Keratinocyte (primary cell): ENCODE measurements at regions not wholly inside any gene's neighbourhood (a gene's known extent, or its start where the extent isn't known, plus 50 kb on each side); places are given as distances from the start of the nearest gene placed in this dataset.

ENCODE experiments used
- DNase-seq: peaks from one replicate; pipeline ENCODE4 v3.0.0-alpha.2; 2011; ENCODE audit warnings: low read depth, missing footprints, low spot score
- FAIRE-seq: peaks from 2 replicates; lab custom pipeline; 2011; peaks lifted over from hg19 to GRCh38; lab: Jason Lieb, UNC
- H2AFZ ChIP-seq: 2 replicates; pipeline ENCODE4 v1.6.0; 2012; ENCODE audit warnings: low read length, control low read depth, inconsistent platforms; ENCODE audit not compliant: control insufficient read depth
- H3K27ac ChIP-seq: 2 replicates; pipeline ENCODE4 v1.5.1; 2011; ENCODE audit warnings: low read length; ENCODE audit not compliant: control insufficient read depth, insufficient read depth
- H3K27me3 ChIP-seq: 3 replicates; pipeline ENCODE4 v1.6.0; 2011; ENCODE audit warnings: low read length; ENCODE audit not compliant: control insufficient read depth, insufficient read depth; ENCODE audit errors: extremely low read depth
- H3K36me3 ChIP-seq, 2 experiments: 2 replicates in 1 of 2; 3 replicates in 1 of 2; pipeline ENCODE4 v1.5.1; 2011; ENCODE audit warnings: low read length in 2 of 2, mild to moderate bottlenecking in 1 of 2; ENCODE audit not compliant: control insufficient read depth in 2 of 2, insufficient read depth in 2 of 2; ENCODE audit errors: extremely low read depth in 1 of 2
- H3K4me1 ChIP-seq: 3 replicates; pipeline ENCODE4 v1.5.1; 2011; ENCODE audit warnings: low read length; ENCODE audit not compliant: control insufficient read depth, insufficient read depth; ENCODE audit errors: extremely low read depth
- H3K4me2 ChIP-seq: 3 replicates; pipeline ENCODE4 v1.6.0; 2011; ENCODE audit warnings: low read depth, low read length; ENCODE audit not compliant: control insufficient read depth, insufficient read depth; ENCODE audit errors: extremely low read depth
- H3K4me3 ChIP-seq, 3 experiments: fragments of 200-600 bp in 1 of 3; sonication (generic) in 1 of 3; 2 replicates in 2 of 3; 3 replicates in 1 of 3; pipeline ENCODE4 v1.5.1; 2011 to 2016; ENCODE audit warnings: low read length in 3 of 3, mild to moderate bottlenecking in 3 of 3, control low read depth in 2 of 3, inconsistent platforms in 1 of 3, low read depth in 1 of 3, mixed read lengths in 1 of 3, mixed run types in 1 of 3, moderate library complexity in 1 of 3; ENCODE audit not compliant: control insufficient read depth in 2 of 3, insufficient read depth in 2 of 3; ENCODE audit errors: extremely low read depth in 1 of 3
- H3K79me2 ChIP-seq: 2 replicates; pipeline ENCODE4 v1.6.0; 2012; ENCODE audit warnings: low read length; ENCODE audit not compliant: control insufficient read depth, insufficient read depth
- H3K9ac ChIP-seq: 3 replicates; pipeline ENCODE4 v1.6.0; 2011; ENCODE audit warnings: low read length; ENCODE audit not compliant: control insufficient read depth, insufficient read depth; ENCODE audit errors: extremely low read depth
- H3K9me1 ChIP-seq: 3 replicates; pipeline ENCODE4 v1.6.0; 2011; ENCODE audit warnings: low read length; ENCODE audit not compliant: control insufficient read depth, insufficient read depth; ENCODE audit errors: extremely low read depth
- H3K9me3 ChIP-seq: 2 replicates; pipeline ENCODE4 v1.5.1; 2012; ENCODE audit warnings: low read depth, low read length; ENCODE audit not compliant: control insufficient read depth
- H4K20me1 ChIP-seq: 3 replicates; pipeline ENCODE4 v1.6.0; 2011; ENCODE audit warnings: low read length; ENCODE audit not compliant: control insufficient read depth, insufficient read depth; ENCODE audit errors: extremely low read depth
- EZH2 ChIP-seq: IDR thresholded peaks from one replicate; pipeline ENCODE4 v1.6.1; 2012; ENCODE audit warnings: inconsistent platforms, mild to moderate bottlenecking, low read length, moderate library complexity
- dilution Hi-C: fragments of 300-500 bp; cut with MboI; formaldehyde crosslinking; loops from one replicate; pipeline ENCODE4 v1.7.0; 2020; ENCODE audit warnings: low sequenced_read_pairs; ENCODE audit not compliant: extremely low pct_ligation_motif_present
- TF ChIP-seq, protein P1 (sequence below), 3 experiments: IDR thresholded peaks in 1 of 3; conservative IDR thresholded peaks in 1 of 3; optimal IDR thresholded peaks in 1 of 3; 2 replicates in 2 of 3; 3 replicates in 1 of 3; pipeline versions ENCODE3 to v1.5.1; 2011; ENCODE audit warnings: low read length in 3 of 3, mild to moderate bottlenecking in 3 of 3, moderate library complexity in 2 of 3, control low read depth in 1 of 3, inconsistent platforms in 1 of 3; ENCODE audit not compliant: insufficient read depth in 2 of 3; ENCODE audit errors: extremely low read depth in 1 of 3

DNA sequence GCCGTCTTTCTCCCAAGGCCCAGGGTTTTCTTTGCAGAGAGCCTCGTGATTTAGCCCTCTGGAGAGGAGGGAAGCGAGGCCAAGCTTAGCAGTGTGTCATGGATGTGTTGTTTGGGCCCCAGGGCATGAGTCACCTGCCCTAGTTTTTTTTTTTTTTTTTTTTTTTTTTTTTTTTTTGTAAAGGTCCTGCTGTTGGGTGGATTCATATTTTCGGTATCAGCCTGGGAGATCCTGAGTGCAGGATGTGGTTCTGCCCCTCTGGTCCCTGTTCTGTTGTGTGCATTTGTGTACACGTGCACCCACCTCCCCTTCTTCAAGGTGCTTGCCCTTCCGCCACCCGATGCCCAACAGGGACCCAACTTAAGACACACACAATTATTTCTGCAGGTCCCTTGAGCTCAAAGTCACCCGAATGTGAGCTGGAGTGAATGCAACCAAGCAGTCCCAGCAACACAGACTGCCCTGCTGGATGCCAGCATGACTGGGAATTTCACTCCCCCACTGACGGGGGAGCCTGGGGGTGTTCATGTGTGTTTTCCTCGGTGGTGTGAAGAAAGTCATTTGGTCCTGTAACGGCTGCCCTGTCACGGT is 265.8 kb upstream of the TNRC6C start:
- Histone ChIP-seq H3K4me1 (no peaks in the 10 kb centered on the region), H3K27ac (no peak overlapping the region), H3K9me3 (no peaks in the 10 kb centered on the region), H3K9ac (no peak overlapping the region), H3K27me3 (peaks cover 70% of the 10 kb centered on the region), H2AFZ (no peak overlapping the region), H3K9me1 (no peaks in the 10 kb centered on the region), H3K4me3 (no peak overlapping the region), H3K36me3 (no peaks in the 10 kb centered on the region), H3K4me2 (no peak overlapping the region), H3K79me2 (no peaks in the 10 kb centered on the region), H4K20me1 (peaks cover 2% of the 10 kb centered on the region)
- dilution Hi-C loops, result no loop called here
- TF ChIP-seq, protein P1, sequence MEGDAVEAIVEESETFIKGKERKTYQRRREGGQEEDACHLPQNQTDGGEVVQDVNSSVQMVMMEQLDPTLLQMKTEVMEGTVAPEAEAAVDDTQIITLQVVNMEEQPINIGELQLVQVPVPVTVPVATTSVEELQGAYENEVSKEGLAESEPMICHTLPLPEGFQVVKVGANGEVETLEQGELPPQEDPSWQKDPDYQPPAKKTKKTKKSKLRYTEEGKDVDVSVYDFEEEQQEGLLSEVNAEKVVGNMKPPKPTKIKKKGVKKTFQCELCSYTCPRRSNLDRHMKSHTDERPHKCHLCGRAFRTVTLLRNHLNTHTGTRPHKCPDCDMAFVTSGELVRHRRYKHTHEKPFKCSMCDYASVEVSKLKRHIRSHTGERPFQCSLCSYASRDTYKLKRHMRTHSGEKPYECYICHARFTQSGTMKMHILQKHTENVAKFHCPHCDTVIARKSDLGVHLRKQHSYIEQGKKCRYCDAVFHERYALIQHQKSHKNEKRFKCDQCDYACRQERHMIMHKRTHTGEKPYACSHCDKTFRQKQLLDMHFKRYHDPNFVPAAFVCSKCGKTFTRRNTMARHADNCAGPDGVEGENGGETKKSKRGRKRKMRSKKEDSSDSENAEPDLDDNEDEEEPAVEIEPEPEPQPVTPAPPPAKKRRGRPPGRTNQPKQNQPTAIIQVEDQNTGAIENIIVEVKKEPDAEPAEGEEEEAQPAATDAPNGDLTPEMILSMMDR (optimal IDR thresholded peaks at IDR 0.05 in 1 of 3, IDR thresholded peaks at IDR 0.05 in 1 of 3, conservative IDR thresholded peaks at IDR 0.05 in 1 of 3; ENCODE audit: extremely low read depth in 1 of 3, insufficient read depth in 2 of 3, low read length in 3 of 3), result no peak
- TF ChIP-seq EZH2, result no peak
- FAIRE-seq (peak; percentile 59), DNase-seq (peak; percentile 2)

DNA sequence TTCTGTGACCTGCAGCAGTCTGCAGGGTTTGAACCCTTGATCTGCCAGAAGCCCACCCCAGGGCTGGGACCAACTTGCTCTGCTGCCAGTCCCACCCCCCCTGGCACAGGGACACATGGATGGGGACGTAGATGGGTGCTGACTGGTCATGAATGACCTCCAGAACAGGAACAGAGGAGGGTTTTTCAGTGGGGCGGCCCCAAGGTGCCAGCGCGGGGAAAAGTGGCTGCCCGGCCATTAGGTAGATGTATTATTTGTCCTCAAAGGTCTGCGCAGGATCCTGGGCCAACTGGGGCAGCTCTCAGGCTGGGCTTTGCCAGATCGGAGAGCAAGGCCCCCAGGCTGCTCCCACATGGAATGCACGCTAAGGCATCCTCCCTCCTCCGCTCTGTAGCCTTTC is 265.2 kb upstream of the TNRC6C start:
- no peak overlapping the region for H2AFZ ChIP-seq
- no peaks in the 10 kb centered on the region for H3K9me1 ChIP-seq
- H3K79me2 ChIP-seq, result no peaks in the 10 kb centered on the region
- DNase-seq (no peak), FAIRE-seq (no peak)
- peaks cover 2% of the 10 kb centered on the region for H4K20me1 ChIP-seq
- no peaks in the 10 kb centered on the region for H3K9me3 ChIP-seq
- no peak overlapping the region for H3K9ac ChIP-seq
- no peak overlapping the region for H3K27ac ChIP-seq
- dilution Hi-C loops, result no loop called here
- H3K4me3 ChIP-seq, result no peak overlapping the region
- no peaks in the 10 kb centered on the region for H3K4me1 ChIP-seq
- TF ChIP-seq, protein P1 (optimal IDR thresholded peaks at IDR 0.05 in 1 of 3, IDR thresholded peaks at IDR 0.05 in 1 of 3, conservative IDR thresholded peaks at IDR 0.05 in 1 of 3; ENCODE audit: extremely low read depth in 1 of 3, insufficient read depth in 2 of 3, low read length in 3 of 3), result no peak
- no peak for TF ChIP-seq EZH2
- no peak overlapping the region for H3K4me2 ChIP-seq
- H3K36me3 ChIP-seq, result no peaks in the 10 kb centered on the region
- H3K27me3 ChIP-seq, result peaks cover 75% of the 10 kb centered on the region
